ENCODE measurements at regions not wholly inside any gene's neighbourhood (a gene's known extent, or its start where the extent isn't known, plus 50 kb on each side); places are given as distances from the start of the nearest gene placed in this dataset.
"Not testable (repeated sequence)": the region's sequence is repeated elsewhere in the genome, so short reads cannot be mapped to it uniquely, and the experiment has no call there.

DNA sequence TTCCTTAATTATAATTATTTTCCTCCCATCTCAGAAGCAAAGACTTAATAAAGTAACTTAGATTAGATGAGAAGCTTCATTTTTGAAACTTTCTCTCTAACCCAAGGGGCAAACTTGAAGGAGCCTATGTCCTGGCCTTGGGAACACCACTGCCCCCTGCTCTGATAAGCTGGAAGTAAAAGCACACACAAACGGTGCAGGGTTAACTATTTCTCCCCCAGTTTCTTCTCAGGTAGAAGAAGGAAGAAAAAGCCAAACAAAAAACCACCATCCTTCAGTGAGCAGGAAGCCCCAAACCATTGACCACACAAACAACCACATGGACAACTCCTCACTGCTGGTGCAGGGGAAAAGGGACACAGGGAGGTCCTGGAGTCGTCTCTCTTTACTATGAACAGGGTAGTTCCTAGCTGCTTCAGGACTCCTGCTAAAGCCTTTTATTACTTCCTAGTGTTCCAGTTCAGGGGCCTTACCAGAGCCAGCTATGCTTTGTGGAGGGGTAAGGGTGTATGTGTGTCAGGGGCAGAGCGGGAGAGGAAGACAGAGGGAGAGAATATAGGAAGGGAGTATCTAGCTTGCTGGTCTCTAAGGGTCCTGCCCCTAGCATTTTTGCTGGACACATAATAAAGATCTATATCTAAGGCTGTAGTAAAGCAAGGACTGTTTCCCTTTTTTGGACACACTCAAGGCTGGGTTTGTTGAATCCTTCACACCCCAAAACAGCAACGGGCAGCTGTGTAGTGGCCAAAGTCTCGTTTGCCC, 94.0 kb upstream of the UMPS start:
- no peak for DNase-seq (ENCODE audit: low spot score)

DNA sequence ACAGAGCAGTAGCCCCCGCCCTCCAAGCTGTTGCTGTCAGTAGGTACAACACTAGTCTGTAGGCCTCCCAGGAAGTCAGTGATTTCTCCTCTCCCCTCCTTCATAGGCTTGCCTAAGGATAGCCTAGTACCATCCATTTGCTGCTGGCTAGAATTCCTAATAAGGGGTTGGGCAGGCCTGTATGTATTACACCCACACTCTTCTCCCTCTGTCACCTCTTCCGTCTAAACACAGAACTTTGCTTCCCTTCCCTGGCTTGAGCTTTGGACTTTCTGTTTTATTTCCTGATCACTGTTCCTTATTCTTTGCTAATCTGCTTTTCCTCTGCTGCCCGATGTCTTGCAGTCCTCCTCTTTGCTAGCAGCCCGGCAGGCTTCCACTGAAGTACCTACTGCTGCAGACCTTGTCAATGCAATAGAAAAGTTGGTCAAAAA, 93.4 kb upstream of the UMPS start:
- DNase-seq (ENCODE audit: low spot score), result no peak

DNA sequence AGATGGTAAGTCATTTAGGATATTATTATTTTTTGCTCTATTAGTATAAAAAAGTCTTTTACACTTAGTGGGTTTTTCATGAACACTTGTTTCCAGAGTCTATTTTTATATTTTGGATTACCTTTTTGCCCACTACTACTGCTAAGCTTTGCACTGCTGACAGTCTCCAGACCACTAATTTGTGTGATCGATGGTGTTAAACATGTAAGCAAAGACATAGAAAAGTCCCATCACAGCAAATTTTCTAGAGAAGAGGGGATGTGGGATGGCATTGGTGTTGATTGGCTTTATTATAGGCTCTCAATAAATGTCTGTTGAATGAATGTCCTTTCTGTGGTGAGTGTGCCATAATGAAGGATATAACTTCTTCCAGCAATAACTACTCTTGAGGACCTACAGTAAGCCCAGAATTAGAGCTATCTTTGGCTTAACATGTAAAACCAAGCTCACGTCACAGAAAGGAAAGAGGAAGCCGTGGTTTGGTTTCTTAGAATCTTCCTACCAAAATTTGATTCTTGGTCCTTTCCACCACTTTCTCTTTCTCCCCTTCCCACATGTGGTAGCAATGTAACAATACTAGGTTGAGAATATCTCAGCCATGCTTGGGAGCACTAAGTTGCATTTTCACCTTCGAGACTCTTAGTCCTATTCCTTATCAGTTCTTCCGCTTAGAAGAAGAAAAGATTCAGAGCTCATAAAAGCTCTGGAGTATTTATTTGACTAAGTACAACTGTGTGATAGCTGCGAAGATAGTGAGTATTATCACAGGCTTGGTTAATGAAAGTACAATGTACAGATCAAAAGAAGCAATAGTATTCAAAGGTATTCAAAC, 90.6 kb upstream of the UMPS start:
- DNase-seq (ENCODE audit: low spot score), result no peak

DNA sequence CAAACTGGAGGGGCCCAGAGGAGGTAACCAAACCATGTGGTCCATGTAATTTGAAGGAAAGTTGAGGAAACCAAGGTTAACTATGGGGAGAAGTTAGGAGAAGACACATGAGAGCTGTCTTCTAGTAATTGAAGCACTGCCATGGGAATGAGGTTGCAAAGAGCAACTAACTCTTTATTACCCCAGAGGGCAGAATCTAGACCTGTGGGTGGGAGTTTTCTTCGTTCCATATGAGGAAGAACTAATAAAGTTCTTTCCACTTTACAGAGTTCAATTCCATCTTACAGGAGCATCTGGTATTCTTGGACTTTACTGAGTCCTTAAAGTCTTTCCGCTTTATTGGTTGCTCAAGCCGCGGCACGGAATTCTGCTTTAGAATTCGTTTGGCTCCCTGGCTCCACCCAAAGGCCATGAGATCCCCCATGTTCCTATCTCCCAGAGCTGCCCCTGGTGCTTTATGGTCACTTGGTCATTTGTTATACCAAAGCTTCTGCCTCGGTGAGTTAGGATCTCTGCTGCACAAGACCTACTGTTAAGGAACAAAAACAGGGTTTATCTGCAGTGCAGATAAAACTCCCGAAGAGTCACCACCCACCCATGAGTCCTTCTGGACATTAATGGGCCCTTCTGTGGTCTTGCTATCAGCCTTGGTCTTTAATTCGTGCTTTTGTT, 89.5 kb upstream of the UMPS start:
- DNase-seq (ENCODE audit: low spot score), result no peak

DNA sequence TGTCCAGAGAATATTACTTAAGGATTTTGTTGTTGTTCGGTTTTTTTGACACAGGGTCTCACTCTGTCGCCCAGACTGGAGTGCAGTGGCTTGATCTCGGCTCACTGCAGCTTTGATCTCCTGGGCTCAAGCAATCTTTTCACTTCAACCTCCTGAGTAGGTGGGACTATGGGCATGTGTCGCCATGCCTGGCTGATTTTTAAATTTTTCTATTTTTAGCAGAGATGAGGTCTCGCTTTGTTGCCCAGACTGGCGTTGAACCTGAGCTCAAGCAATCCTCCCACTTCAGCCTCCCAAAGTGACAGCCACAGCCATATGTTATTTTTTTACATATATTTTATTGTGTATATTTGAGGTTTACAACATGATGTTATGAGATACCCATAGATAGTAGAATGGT, 86.8 kb upstream of the UMPS start:
- DNase-seq (ENCODE audit: low spot score), result no peak

DNA sequence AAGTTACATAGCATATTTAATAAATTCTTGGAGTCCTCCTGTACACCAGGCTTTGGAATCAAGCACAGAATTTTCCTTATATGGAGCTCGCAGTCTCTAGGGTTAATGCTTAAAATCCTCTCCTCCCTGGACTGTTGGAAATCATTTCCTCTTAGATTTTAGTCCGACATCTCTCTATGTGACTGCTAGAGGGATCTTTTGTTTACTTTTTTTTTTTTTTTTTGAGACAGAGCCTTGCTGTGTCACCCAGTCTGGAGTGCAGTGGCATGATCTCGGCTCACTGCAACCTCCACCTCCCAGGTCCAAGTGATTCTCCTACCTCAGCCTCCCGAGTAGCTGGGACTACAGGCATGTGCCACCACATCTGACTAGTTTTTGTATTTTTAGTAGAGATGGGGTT, 84.1 kb upstream of the UMPS start:
- not testable (repeated sequence) for DNase-seq (ENCODE audit: low spot score)

DNA sequence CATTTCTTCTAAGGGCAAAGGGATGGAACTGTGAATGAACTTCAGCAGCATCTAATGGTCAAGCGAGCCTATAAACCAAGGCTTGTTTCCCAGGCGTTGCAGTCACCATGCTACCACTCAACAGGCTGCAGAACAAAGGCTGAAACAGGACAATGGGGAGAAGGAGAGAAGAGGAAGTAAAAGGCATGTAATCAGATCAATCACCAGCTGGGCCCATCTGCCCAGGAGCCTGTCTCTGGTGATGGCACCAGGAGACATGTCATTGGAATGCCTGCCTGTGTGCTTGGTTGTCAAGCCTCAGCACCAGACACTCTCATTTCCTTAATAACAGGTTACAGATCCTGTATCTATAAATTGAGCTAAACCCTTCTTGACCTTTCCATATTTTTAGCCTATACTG, 81.7 kb upstream of the UMPS start:
- no peak for DNase-seq (ENCODE audit: low spot score)

DNA sequence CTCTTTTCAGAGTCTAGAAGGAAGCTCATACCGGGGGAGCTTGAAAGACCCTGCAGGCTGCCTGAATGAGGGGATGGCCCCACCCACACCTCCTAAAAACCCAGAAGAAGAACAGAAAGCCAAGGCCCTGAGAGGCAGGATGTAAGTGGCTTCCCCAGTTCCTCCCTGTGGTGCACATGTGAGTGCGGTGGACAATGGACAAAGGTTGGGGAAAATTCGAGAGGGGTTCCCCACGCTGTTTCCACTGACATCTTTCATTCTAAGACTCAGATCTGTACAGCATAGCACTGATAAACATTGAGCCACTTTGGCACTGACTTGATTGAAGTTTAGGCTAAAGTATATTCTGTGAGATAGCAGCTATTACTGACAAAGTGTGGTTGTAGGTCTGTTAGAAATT, 79.5 kb upstream of the UMPS start:
- no peak for DNase-seq (ENCODE audit: low spot score)

DNA sequence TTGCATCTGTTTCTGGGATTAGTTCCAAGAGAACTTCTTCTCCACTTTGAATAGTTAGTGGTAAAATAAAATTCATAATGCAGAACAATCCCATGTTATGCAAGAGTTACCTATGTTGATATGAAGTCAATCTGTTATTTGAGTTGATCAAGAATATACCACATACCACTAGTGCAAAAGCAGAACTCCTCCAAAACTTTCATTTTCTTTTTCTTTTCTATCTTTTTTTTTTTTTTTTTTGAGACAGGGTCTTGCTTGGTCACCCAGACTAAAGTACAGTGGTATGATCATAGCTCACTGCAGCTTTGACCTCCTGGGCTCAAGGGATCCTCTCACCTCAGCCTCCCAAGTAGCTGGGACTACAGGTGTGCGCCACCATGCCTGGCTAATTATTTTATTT, 78.8 kb upstream of the UMPS start:
- DNase-seq (ENCODE audit: low spot score), result not testable (repeated sequence)

DNA sequence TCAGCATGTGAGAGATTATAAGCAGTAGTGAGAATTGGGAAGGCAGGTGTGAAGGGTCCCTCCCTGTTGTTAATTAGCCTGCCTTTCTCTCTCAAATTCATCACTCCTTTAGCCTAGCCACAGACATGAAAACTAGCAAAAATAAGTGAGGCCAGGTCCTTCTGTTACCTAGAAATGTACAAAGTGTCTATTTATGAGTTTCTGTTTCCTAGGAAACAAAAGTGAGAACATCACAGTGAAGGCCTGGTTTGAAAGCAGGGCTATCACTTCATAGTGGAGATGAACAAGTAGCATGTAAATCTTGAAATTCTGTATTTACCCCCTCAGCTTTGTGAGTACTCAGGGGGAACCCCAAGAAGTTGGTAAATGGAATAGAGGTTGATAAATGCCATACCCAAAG, 78.2 kb upstream of the UMPS start:
- DNase-seq (ENCODE audit: low spot score), result no peak

DNA sequence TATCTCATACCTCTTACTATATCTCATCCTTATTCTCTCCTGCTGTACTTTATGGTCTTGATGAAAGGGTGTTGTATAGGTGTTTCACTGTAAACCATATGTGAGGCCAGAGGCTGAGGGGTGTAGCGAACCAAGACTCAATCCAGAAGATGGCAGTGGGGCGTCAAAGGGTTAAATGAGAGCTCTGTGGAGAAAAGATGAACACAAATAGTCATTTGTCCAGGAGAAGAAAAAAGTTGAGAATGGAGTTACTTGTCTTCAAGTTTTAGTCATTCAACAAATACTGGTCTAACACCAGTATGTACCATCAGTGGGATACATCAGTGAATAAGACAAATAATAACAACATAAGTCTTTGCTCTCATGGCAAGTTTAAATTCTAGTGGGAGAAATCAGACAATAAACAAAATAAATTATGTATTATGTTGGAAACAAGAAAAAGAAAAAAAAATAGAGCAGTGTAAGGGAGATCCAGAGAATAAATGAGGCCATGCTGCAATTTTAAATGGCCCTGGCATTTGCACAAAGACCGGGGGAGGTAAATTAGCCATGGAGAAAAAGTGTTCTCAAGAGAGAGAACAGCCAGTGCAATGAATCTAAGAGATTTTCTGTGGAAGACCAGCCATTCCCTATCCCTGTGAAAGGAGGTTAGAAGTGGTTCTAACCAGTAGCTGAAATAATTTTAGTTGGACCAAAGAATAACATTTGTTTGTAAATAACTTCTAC, 77.0 kb upstream of the UMPS start:
- DNase-seq (ENCODE audit: low spot score), result no peak

DNA sequence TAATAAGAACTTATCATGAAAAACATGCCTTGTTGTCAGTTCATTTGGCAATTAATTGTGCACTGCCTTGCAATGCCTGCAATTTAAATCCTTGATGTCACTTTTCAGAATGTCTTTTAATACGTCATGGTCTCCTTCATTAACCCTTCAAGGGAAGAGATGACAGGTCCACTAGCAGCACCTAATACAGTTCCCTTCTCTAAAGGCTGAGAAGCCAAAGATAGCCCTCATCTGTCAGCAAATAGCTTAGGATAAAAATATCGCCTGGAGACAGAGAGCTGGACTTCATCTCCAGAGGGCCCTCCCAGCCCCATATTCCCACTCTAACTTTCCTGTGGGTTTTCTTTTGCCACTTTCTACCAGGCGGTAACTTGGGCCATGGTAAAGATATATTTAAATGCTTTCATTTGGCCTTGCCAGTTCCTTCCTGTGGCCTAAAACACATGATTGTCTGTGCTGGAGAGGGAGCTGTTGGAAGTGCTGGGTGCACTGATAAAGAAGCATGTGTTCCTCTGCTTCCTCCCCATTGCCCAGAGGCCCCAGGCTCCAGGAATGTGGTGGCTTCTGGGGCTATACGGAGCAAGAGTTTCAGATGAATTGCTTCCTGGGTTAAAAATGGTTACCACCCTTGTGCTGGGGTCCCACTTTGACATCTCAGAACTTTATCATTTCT, 76.3 kb upstream of the UMPS start:
- DNase-seq (ENCODE audit: low spot score), result no peak

DNA sequence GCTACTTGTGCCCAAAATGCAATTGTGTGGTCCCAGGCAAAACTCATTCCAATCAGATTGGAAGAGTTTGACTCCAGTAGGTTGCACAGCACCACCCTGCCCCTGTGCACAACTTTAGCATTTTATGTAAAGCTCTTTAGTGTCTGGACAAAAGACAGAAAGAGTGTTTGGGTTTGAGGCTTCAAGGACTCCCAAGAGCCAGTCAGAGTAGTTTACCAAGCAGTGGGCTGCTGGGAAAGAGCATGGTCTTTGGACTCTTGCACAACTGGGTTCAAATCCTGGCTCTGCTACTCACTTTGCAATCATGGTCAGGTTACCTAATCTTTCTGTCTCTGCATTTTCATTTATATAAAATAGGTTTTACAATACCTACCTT, 75.8 kb upstream of the UMPS start:
- no peak for DNase-seq (ENCODE audit: low spot score)

DNA sequence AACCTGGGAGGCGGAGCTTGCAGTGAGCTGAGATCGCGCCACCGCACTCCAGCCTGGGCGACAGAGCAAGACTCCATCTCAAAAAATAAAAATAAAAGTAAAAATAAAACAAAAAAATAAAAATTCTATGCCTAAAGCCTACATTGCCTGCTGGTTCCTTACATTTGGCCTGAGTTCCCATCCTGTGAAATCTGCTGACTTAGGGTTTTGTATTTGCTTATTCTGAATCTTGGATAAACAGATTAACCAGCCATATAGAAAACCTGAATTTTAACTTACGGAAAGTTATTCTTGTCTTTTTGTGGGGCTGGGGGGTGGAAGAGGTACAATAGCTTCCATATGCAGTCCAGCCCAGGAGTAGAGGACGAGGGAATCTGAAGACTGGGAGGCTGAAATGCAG, 73.7 kb upstream of the UMPS start:
- no peak for DNase-seq (ENCODE audit: low spot score)

DNA sequence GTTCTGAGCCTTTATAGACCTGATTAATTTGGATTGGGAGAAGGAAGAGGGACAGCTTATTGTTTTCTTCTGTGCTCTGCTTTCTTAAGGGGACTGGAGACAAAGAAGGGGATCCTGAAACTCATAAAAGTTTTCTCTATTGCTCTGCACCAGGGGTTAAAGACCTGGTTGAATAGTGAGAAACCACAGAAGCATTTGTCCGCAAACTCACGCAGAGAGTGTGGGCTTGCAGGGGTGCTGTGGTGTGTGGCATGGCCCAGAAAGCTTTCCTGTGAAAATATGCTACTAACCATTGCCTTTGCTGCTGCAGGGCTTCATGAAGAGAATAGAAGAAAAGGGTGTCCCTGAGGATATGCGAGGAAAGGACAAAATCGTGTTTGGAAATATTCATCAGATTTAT, 73.1 kb upstream of the UMPS start:
- DNase-seq (ENCODE audit: low spot score), result no peak

DNA sequence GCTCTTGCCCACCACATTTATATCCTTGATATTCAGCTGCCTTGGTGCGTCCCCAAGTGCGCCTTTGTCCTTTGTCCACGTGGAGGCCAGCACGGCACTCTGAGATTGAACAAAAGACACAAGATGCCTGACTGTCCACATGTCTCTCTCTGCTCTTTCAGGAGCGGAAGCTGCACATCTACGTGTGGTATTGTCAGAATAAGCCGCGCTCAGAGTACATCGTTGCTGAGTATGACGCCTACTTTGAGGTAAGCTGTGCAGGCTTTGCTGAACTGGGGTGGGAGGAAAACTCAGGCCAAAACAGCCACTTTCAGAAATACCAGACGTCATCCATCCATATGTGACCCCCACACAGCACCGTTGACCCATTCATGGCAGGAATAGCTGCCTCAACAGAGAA, 72.0 kb upstream of the UMPS start:
- no peak for DNase-seq (ENCODE audit: low spot score)

DNA sequence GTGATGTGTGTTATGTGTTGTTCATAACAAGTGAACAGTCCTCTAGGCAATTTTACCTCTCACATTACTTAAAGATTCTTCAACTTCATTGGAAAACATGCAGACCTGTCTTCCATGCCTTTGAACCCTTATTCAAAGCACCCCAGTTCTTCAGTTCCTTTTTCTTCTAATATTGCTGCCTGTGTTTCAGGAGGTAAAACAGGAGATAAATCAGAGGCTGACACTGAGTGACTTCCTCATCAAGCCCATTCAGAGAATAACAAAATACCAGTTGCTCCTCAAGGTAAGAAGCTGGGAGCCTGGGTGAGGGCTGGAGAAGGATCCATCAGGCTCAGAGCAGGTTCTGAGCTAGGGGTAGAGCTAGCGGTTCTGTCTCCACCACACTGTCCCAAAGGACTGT, 71.1 kb upstream of the UMPS start:
- DNase-seq (ENCODE audit: low spot score), result no peak

DNA sequence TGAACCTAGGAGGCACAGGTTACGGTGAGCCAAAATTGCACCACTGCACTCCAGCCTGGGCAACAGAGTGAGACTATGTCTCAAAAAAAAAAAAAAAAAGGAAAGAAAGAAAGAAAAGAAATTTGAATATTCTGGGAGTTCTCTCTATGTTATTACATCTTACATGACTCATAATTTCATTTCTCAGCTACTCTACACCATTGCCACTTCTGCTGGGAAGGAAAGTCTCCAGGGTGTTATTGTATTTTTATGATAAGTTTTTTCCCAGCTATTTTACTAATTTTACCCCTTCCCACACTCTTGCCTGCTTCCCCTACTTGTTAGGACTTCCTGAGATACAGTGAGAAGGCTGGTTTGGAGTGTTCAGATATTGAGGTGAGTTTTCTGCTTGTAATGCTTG, 69.7 kb upstream of the UMPS start:
- no peak for DNase-seq (ENCODE audit: low spot score)

DNA sequence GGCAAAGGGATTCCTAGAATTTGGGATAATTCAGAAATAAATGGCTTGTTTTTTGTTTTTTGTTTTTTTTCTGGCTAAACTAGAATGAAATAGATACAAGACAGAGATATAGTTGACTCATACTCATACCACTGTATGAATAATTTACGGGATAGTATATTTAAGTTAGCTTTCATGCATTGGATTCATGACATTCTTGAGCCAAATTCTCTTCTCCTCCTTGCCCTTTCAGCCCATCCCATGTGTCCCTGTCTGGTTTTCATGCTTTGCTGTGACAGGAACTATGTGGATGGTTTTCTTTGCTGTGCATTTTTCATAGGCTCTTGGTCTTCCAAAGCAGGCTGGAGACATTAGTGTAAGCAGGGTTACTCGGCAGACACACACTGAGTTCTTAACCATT, 66.6 kb upstream of the UMPS start:
- DNase-seq (ENCODE audit: low spot score), result no peak

DNA sequence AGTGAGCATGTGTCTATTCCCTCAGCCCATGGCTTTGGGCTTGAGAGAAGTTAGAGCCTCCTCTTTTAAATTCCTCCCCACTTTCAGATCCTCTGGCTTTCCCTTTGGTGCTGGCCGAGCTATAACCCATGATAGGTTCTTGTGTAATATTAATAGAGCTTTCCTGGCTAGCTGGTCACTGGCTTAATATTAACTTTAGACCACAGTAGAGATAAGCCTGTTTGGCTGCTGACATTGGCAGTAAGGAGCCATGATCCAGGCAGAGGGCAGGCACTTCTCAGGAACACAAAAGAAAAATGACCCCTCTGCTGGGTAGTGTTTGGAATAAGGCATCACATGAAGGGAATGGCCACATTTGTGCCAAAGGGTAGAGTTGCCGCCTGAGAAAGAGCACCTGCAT, 65.4 kb upstream of the UMPS start:
- DNase-seq (ENCODE audit: low spot score), result no peak

DNA sequence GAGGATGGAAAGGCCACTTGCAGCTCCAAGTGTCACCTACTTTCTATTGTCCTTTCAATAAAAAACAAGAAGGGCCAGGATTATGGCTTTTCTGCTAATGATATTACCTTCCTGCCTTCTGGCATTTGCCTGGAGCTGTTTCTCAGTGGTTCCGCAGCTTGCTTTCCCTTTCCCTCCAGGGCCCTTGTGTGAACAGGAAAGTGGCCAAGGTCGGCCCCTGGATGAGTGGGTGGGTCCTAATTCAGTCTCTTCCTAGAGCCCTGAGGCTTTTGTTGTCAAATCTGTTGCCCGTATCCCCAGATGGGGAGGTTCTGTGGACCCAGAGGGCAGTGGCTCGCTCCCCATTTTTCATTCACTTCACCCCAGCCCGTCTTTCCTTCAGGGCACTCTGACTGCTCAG, 64.2 kb upstream of the UMPS start:
- no peak for DNase-seq (ENCODE audit: low spot score)

DNA sequence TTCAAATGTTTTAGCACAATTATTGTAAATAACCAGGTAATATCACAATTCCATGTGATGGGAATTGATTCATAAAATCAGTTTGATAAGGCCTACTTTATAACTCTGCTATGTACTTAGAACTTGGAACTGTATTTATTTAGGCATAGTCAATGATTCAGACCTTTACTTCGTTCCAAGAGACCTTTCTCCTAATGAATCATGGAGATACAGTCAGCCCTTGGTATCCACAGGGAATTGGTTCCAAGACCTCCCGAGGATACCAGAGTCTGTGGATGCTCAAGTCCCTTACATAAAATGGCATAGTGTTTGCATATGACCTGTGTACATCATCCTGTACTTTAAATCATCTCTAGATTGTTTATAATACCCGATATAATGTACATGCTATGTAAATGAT, 60.8 kb upstream of the UMPS start:
- DNase-seq (ENCODE audit: low spot score), result no peak
